ENCODE measurements at regions not wholly inside any gene's neighbourhood (a gene's known extent, or its start where the extent isn't known, plus 50 kb on each side); places are given as distances from the start of the nearest gene placed in this dataset.
"Not testable (repeated sequence)": the region's sequence is repeated elsewhere in the genome, so short reads cannot be mapped to it uniquely, and the experiment has no call there.

DNA sequence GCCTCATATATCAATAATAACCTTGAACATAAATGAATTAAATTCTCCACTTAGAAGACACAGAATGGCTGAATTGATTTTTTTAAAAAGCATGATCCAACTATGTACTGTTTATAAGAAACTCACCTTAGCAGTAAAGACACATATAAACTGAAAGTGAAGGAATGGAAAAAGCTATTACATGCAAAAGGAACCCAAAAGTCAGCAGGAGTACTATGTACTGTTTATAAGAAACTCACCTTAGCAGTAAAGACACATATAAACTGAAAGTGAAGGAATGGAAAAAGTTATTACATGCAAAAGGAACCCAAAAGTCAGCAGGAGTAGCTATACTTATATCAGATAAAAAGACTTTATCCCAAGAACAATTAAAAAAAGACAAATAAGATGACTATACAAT, 204.8 kb downstream of the TMEM161B start:
- H3K4me3 ChIP-seq (replicated peaks; ENCODE audit: low read depth, low read length), result no peak overlapping the region
- DNase-seq (ENCODE audit: extremely low read depth, low read depth), result no peak
- TF ChIP-seq CTCF (IDR thresholded peaks at IDR 0.05; ENCODE audit: low read depth, low read length, missing control alignments), result no peak

DNA sequence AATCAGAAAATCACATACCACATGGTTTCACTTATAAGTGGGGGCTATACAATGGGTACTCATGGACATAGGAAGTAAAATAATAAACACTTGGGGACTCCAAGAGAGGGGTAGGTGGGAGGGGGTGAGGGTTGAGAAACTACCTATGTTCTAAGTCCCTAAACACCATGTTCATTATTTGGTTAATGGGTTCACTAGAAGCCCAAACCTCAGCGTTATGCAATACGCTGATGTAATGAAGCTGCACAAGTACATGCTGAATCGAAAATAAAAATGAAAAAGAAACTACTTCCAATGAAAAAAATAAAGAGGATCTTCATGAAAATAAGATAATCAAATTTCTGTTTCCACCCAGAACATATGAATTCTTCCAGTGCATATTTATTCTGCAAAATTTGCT, 208.5 kb downstream of the TMEM161B start:
- H3K4me3 ChIP-seq (replicated peaks; ENCODE audit: low read depth, low read length), result no peak overlapping the region
- no peak for DNase-seq (ENCODE audit: extremely low read depth, low read depth)
- no peak for TF ChIP-seq CTCF (IDR thresholded peaks at IDR 0.05; ENCODE audit: low read depth, low read length, missing control alignments)

DNA sequence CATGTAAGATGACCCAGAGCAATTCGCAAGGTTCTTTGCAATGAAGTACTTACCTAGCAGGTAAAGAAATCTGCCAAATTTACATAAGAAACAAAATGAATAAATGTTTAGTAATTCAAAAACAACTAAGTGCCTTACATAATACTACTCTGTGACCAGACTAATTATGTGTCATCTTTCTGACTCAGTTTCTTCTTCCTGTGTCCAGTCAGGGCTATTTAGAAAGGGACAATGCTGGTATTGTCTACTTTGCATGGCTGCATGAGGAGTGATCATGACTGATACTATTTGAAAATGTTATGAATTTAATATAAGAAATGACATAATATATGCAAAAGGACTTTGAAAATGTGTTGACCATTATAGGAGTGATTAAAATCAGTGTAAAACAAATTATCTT, 210.0 kb downstream of the TMEM161B start:
- H3K4me3 ChIP-seq (replicated peaks; ENCODE audit: low read depth, low read length), result no peak overlapping the region
- no peak for DNase-seq (ENCODE audit: extremely low read depth, low read depth)
- TF ChIP-seq CTCF (IDR thresholded peaks at IDR 0.05; ENCODE audit: low read depth, low read length, missing control alignments), result no peak

GRCh38 chr5:88052468-88052867, 216.2 kb downstream of the TMEM161B start:
- not testable (repeated sequence) for H3K4me3 ChIP-seq (replicated peaks; ENCODE audit: low read depth, low read length)

DNA sequence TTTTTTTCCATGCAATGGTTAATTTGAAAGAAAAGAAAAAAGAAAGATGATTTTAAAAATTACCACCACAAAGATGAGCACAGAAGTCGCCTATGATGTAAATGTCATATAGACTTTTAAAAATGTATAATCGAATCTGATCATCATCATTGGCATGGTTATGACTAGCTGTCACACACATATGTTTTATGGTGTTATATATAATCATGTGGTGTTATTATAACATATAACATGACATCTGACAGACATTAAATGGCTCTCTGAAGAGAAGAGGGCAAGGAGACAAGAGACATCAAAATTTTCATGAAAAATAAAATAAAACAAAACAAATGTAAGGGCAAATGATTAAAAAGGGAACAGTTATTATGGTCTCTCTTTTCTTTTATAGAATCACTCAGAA, 217.5 kb downstream of the TMEM161B start:
- no peak for DNase-seq (ENCODE audit: extremely low read depth, low read depth)
- H3K4me3 ChIP-seq (replicated peaks; ENCODE audit: low read depth, low read length), result no peak overlapping the region
- TF ChIP-seq CTCF (IDR thresholded peaks at IDR 0.05; ENCODE audit: low read depth, low read length, missing control alignments), result no peak

More at GRCh38 chr5:88052468-88052867, 216.2 kb downstream of the TMEM161B start:
- DNase-seq (ENCODE audit: extremely low read depth, low read depth), result not testable (repeated sequence)

DNA sequence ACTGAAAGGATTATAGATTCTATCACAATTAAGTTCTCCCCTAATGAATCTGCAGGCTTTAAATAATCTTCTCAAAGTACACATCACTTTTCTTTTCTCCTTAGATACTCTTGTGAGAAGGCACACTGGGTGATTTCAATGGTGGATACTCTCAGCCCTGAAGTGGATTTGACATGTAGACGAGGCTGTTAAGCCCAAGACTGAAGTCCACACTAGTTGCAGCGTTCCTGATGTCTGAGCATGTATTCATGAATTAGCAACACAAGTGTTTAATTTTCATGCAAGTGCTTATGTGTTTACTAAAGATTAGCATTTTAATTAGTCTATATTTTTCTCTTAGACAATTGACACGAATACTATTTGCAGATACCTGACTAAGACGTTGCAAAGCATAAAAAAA, 218.9 kb downstream of the TMEM161B start:
- DNase-seq (ENCODE audit: extremely low read depth, low read depth), result no peak
- no peak for TF ChIP-seq CTCF (IDR thresholded peaks at IDR 0.05; ENCODE audit: low read depth, low read length, missing control alignments)
- H3K4me3 ChIP-seq (replicated peaks; ENCODE audit: low read depth, low read length), result no peak overlapping the region

- no peak overlapping the region for H3K4me3 ChIP-seq (replicated peaks; ENCODE audit: low read depth, low read length)
- no peak for DNase-seq (ENCODE audit: extremely low read depth, low read depth)
- no peak for TF ChIP-seq CTCF (IDR thresholded peaks at IDR 0.05; ENCODE audit: low read depth, low read length, missing control alignments)
Observed at GRCh38 chr5:88049156-88049555, 219.5 kb downstream of the TMEM161B start.

Measured in HFF-Myc (cell line).